ENCODE measurements at regions not wholly inside any gene's neighbourhood (a gene's known extent, or its start where the extent isn't known, plus 50 kb on each side); places are given as distances from the start of the nearest gene placed in this dataset.

- TF ChIP-seq CTCF (IDR thresholded peaks at IDR 0.05), result no peak
- TF ChIP-seq POLR2A (IDR thresholded peaks at IDR 0.05), result no peak
Measured at GRCh38 chr9:134568811-134569210, 72.8 kb upstream of the COL5A1 start.
